HepG2 (cell line): ENCODE measurements at regions not wholly inside any gene's neighbourhood (a gene's known extent, or its start where the extent isn't known, plus 50 kb on each side); places are given as distances from the start of the nearest gene placed in this dataset.

Experiments
- ATAC-seq: fragments of 200-7000 bp; cut with Tn5 transposase; 3 replicates; pipeline ENCODE4 v1.9.1; 2020; ENCODE audit warnings: mild to moderate bottlenecking, moderate library complexity
- BruUV-seq: library from RNA; stranded (reverse); fragments of 400-500 nt; replicated peaks from 2 replicates; lab custom pipeline; 2021; lab: Mats Ljungman, UMichigan
- CTCF ChIA-PET: fragments of 300-600 bp; formaldehyde crosslinking; extraction: SDS; loops from one replicate; lab custom pipeline; 2021; ENCODE audit warnings: low total read pairs, inconsistent platforms, low intra/inter-chr PET ratio; lab: Yijun Ruan, JAX
- POLR2A ChIA-PET: fragments of 350-600 bp; sonication (Branson Sonifier 250); formaldehyde crosslinking; loops from one replicate; lab custom pipeline; 2020; ENCODE audit warnings: antibody characterized with exemption, inconsistent platforms; lab: Yijun Ruan, JAX
- DNase-seq: peaks from one replicate; pipeline ENCODE4 v3.0.0-alpha.2; 2015; ENCODE audit warnings: low spot score
- FAIRE-seq: peaks from 3 replicates; lab custom pipeline; 2011; peaks lifted over from hg19 to GRCh38; lab: Jason Lieb, UNC
- H2AFZ ChIP-seq: one replicate; pipeline ENCODE4 v1.6.1; 2011; ENCODE audit warnings: low read length, inconsistent platforms
- H3K27ac ChIP-seq: fragments of 300-600 bp; 3 replicates; pipeline ENCODE4 v1.8.0; 2011; ENCODE audit warnings: mixed run types, mild to moderate bottlenecking, mixed read lengths, low read length, inconsistent platforms; ENCODE audit not compliant: insufficient read depth; ENCODE audit errors: extremely low read length
- H3K27me3 ChIP-seq, 2 experiments: fragments of 200-600 bp in 1 of 2; 2 replicates in 1 of 2; 3 replicates in 1 of 2; pipeline versions ENCODE4 v1.6.0 to v1.8.0; 2011; ENCODE audit warnings: low read length in 2 of 2, mild to moderate bottlenecking in 2 of 2, moderate library complexity in 2 of 2, inconsistent platforms in 1 of 2; ENCODE audit not compliant: insufficient read depth in 2 of 2, control insufficient read depth in 1 of 2
- H3K36me3 ChIP-seq, 2 experiments: fragments of 200-600 bp in 1 of 2; replicated peaks in 1 of 2; 2 replicates in 1 of 2; 3 replicates in 1 of 2; pipeline versions ENCODE4 v1.5.1 to v1.8.0; 2011; ENCODE audit warnings: low read length in 2 of 2, inconsistent platforms in 1 of 2; ENCODE audit not compliant: insufficient read depth in 2 of 2, control insufficient read depth in 1 of 2
- H3K4me1 ChIP-seq: 2 replicates; pipeline ENCODE4 v1.5.1; 2012; ENCODE audit warnings: low read length, inconsistent platforms; ENCODE audit not compliant: insufficient read depth
- H3K4me2 ChIP-seq: 2 replicates; pipeline ENCODE4 v1.6.0; 2011; ENCODE audit warnings: low read depth, low read length, inconsistent platforms
- H3K4me3 ChIP-seq, 3 experiments: fragments of 200-600 bp in 1 of 3; sonication (generic), shearing (Covaris generic) in 1 of 3; replicated peaks in 1 of 3; 2 replicates each; pipeline ENCODE4 v1.5.1; 2011 to 2016; ENCODE audit warnings: low read length in 3 of 3, inconsistent platforms in 2 of 3, low read depth in 2 of 3, mild to moderate bottlenecking in 2 of 3, control low read depth in 1 of 3, mixed read lengths in 1 of 3; ENCODE audit not compliant: insufficient read depth in 1 of 3
- H3K79me2 ChIP-seq: one replicate; pipeline ENCODE4 v1.6.1; 2011; ENCODE audit warnings: low read length, inconsistent platforms; ENCODE audit not compliant: insufficient read depth
- H3K9ac ChIP-seq: 2 replicates; pipeline ENCODE4 v1.6.0; 2011; ENCODE audit warnings: mild to moderate bottlenecking, low read depth, low read length, inconsistent platforms; ENCODE audit not compliant: insufficient read depth
- H3K9me3 ChIP-seq: 2 replicates; pipeline ENCODE4 v1.5.1; 2012; ENCODE audit warnings: mild to moderate bottlenecking, low read length
- H4K20me1 ChIP-seq: 2 replicates; pipeline ENCODE4 v1.6.0; 2011; ENCODE audit warnings: inconsistent platforms, mild to moderate bottlenecking, low read length, moderate library complexity; ENCODE audit not compliant: insufficient read depth
- ARID5B ChIP-seq: IDR thresholded peaks from 2 replicates; pipeline ENCODE4 v1.4.0; 2020; ENCODE audit warnings: mild to moderate bottlenecking, missing genetic modification reagents
- CCDC6 ChIP-seq: sonication (generic); formaldehyde crosslinking; IDR thresholded peaks from 2 replicates; pipeline ENCODE4 v1.8.1; 2022; ENCODE audit warnings: mild to moderate bottlenecking, missing genetic modification reagents, moderate library complexity
- CEBPB ChIP-seq: IDR thresholded peaks from 2 replicates; pipeline ENCODE4 v1.6.1; 2011; ENCODE audit warnings: low read depth, low read length, improper control_type of control experiment, borderline replicate concordance
- FOXO1 ChIP-seq: sonication (generic); formaldehyde crosslinking; IDR thresholded peaks from 2 replicates; pipeline ENCODE4 v1.4.0; 2020; ENCODE audit warnings: missing genetic modification reagents
- HMG20A ChIP-seq: IDR thresholded peaks from 2 replicates; pipeline ENCODE4 v1.6.1; 2016; ENCODE audit warnings: borderline replicate concordance
- HNF4A ChIP-seq: sonication (generic); formaldehyde crosslinking; IDR thresholded peaks from 2 replicates; pipeline ENCODE4 v1.4.0; 2020; ENCODE audit warnings: missing genetic modification reagents
- LRRFIP1 ChIP-seq: sonication (generic); formaldehyde crosslinking; conservative IDR thresholded peaks from 2 replicates; pipeline ENCODE4 v1.4.0; 2020; ENCODE audit warnings: missing genetic modification reagents
- RBAK ChIP-seq: sonication (generic); formaldehyde crosslinking; IDR thresholded peaks from 2 replicates; pipeline ENCODE4 v1.5.1; 2020; ENCODE audit warnings: mild to moderate bottlenecking, missing genetic modification reagents
- SIX1 ChIP-seq: sonication (generic); formaldehyde crosslinking; IDR thresholded peaks from 2 replicates; pipeline ENCODE4 v1.4.0; 2020; ENCODE audit warnings: missing genetic modification reagents, borderline replicate concordance
- SP1 ChIP-seq, 2 experiments: fragments of 450-650 bp in 1 of 2; sonication (generic) in 1 of 2; formaldehyde crosslinking in 1 of 2; IDR thresholded peaks; 2 replicates each; pipeline versions ENCODE4 v1.4.0 to v1.6.1; 2016 to 2020; ENCODE audit warnings: missing genetic modification reagents in 1 of 2
- SP140L ChIP-seq: sonication (generic); formaldehyde crosslinking; IDR thresholded peaks from 2 replicates; pipeline ENCODE4 v1.4.0; 2020; ENCODE audit warnings: missing genetic modification reagents, borderline replicate concordance
- ZMYM4 ChIP-seq: sonication (generic); formaldehyde crosslinking; IDR thresholded peaks from 2 replicates; pipeline ENCODE4 v1.8.1; 2023; ENCODE audit warnings: mild to moderate bottlenecking, missing genetic modification reagents
- ZNF570 ChIP-seq: sonication (generic); formaldehyde crosslinking; IDR thresholded peaks from 2 replicates; pipeline ENCODE4 v1.4.0; 2020; ENCODE audit warnings: mild to moderate bottlenecking, missing genetic modification reagents, borderline replicate concordance
- ZNF576 ChIP-seq: sonication (generic); formaldehyde crosslinking; IDR thresholded peaks from 2 replicates; pipeline ENCODE4 v1.4.0; 2020; ENCODE audit warnings: mild to moderate bottlenecking, missing genetic modification reagents
- ZNF660 ChIP-seq: sonication (generic); formaldehyde crosslinking; IDR thresholded peaks from 2 replicates; pipeline ENCODE4 v1.5.1; 2020; ENCODE audit warnings: mild to moderate bottlenecking, low read depth, missing genetic modification reagents, borderline replicate concordance
- WGBS: methylation state at CpG from one replicate; pipeline ENCODE4 v1.1.6; 2017; ENCODE audit warnings: low lambda C conversion rate; 5-methylcytosine and 5-hydroxymethylcytosine counted together
- in situ Hi-C: cut with HindIII; loops from 2 replicates; pipeline ENCODE4 v1.10.0; 2017; ENCODE audit warnings: low pct_unique_long_range_greater_than_20kb; ENCODE audit not compliant: extremely low pct_ligation_motif_present
- intact Hi-C: fragments of 100-400 bp; cut with micrococcal nuclease; formaldehyde crosslinking; loops from one replicate; pipeline ENCODE4 v1.10.0; 2022; ENCODE audit not compliant: unreplicated experiment
- TF ChIP-seq, protein P1 (sequence below): IDR thresholded peaks from 2 replicates; pipeline ENCODE4 v1.6.1; 2016; ENCODE audit warnings: low read depth, control low read depth

GRCh38 chr6:151716526-151716932, 91.0 kb upstream of the ESR1 start (continued):
- TF ChIP-seq FOXO1 (CRISPR knock-in tag), result peak; percentile 28; the same call in 1 of the 2 replicates
- peak; percentile 85 for TF ChIP-seq ARID5B

DNA sequence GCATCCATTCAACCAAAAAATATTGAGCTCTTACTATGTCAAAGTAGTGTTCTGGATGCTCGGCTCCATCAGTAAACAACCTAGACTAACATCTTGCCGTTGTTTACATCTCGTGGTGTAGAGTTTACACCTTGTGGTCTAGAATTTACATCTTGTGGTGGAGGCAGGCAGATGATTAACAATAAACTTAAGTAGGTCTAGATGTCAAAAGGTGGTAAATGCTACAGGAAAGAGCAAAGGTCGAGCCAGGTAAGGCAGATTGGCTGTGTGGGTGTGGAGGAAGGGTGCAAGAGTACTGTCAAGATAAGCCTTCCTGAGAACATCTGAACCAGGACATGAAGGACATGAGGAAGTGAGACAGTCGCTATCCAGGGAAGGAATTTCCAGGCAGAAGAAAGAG, 88.4 kb upstream of the ESR1 start:
- Histone ChIP-seq H2AFZ (no peak overlapping the region), H4K20me1 (no peaks in the 10 kb centered on the region), H3K4me2 (no peak overlapping the region), H3K4me3 (no peak overlapping the region), H3K4me1 (peaks cover 17% of the 10 kb centered on the region), H3K79me2 (no peaks in the 10 kb centered on the region), H3K36me3 (no peaks in the 10 kb centered on the region), H3K27ac (no peak overlapping the region), H3K9ac (no peak overlapping the region), H3K9me3 (no peaks in the 10 kb centered on the region), H3K27me3 (peaks cover 0 to 2% of the 10 kb centered on the region in 2 experiments; a peak in 1 of 5 replicates)
- no peak for ATAC-seq
- CTCF ChIA-PET, result no interaction called here
- intact Hi-C loops, result no loop called here
- no peak for FAIRE-seq
- POLR2A ChIA-PET, result no interaction called here
- in situ Hi-C loops, result no loop called here
- WGBS, result 28% methylated on average over 5 of the region's 5 CpGs
- BruUV-seq, result no TSS peak
- DNase-seq, result no peak
- TF ChIP-seq CEBPB (no peak), CCDC6 (CRISPR knock-in tag) (no peak), HMG20A (CRISPR knock-in tag) (no peak), ZNF660 (CRISPR knock-in tag) (no peak), SP140L (CRISPR knock-in tag) (no peak), ZNF576 (no peak), ZNF570 (CRISPR knock-in tag) (no peak), SIX1 (CRISPR knock-in tag) (no peak), RBAK (CRISPR knock-in tag) (no peak), HNF4A (CRISPR knock-in tag) (no peak), LRRFIP1 (no peak), SP1 (IDR thresholded peaks at IDR 0.05) (no peak), SP1 (CRISPR knock-in tag; IDR thresholded peaks at IDR 0.05) (no peak), ZMYM4 (CRISPR knock-in tag) (no peak)
- TF ChIP-seq, protein P1, sequence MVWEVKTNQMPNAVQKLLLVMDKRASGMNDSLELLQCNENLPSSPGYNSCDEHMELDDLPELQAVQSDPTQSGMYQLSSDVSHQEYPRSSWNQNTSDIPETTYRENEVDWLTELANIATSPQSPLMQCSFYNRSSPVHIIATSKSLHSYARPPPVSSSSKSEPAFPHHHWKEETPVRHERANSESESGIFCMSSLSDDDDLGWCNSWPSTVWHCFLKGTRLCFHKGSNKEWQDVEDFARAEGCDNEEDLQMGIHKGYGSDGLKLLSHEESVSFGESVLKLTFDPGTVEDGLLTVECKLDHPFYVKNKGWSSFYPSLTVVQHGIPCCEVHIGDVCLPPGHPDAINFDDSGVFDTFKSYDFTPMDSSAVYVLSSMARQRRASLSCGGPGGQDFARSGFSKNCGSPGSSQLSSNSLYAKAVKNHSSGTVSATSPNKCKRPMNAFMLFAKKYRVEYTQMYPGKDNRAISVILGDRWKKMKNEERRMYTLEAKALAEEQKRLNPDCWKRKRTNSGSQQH (CRISPR knock-in tag), result no peak
